K562 (cell line): ENCODE measurements at regions not wholly inside any gene's neighbourhood (a gene's known extent, or its start where the extent isn't known, plus 50 kb on each side); places are given as distances from the start of the nearest gene placed in this dataset.

Experiments
- ERF ChIP-seq: fragments of 450-650 bp; formaldehyde crosslinking; IDR thresholded peaks from 2 replicates; pipeline ENCODE4 v1.4.0; 2020; ENCODE audit warnings: mild to moderate bottlenecking, mixed read lengths
- ZNF212 ChIP-seq: fragments of 450-650 bp; formaldehyde crosslinking; IDR thresholded peaks from 2 replicates; pipeline ENCODE4 v1.4.0; 2020; ENCODE audit warnings: mild to moderate bottlenecking
- ZNF592 ChIP-seq: fragments of 450-650 bp; IDR thresholded peaks from 2 replicates; pipeline ENCODE4 v1.6.1; 2017; ENCODE audit warnings: antibody characterized with exemption, mild to moderate bottlenecking
- TF ChIP-seq, protein P1 (sequence below): sonication (generic); formaldehyde crosslinking; IDR thresholded peaks from 2 replicates; pipeline ENCODE4 v1.8.0; 2023; ENCODE audit warnings: missing genetic modification reagents, mild to moderate bottlenecking, borderline replicate concordance
- TF ChIP-seq, protein P2 (sequence below): sonication (generic); formaldehyde crosslinking; IDR thresholded peaks from 2 replicates; pipeline ENCODE4 v1.8.0; 2022; ENCODE audit warnings: mild to moderate bottlenecking, missing genetic modification reagents

DNA sequence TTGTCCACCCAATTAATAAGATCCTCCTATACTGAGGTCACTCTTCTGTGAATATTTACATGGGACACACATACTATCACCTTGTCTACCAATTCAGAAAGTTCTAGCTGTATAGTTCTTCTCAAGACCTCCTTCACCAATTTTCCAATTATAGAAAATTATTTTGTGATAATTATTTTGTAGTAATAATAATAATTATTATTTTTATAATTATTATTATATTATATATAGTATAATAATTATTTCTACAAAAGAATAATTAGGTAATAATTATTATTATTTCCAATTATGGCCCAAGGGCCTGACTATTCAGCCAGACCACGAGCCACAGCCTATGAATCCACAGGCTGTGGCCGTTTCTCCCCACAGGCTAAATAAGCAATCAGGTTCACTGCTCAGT, 164.1 kb upstream of the IGSF21 start (continued):
- no peak for TF ChIP-seq ZNF592
- TF ChIP-seq ERF (CRISPR knock-in tag), result no peak
- TF ChIP-seq, protein P1, sequence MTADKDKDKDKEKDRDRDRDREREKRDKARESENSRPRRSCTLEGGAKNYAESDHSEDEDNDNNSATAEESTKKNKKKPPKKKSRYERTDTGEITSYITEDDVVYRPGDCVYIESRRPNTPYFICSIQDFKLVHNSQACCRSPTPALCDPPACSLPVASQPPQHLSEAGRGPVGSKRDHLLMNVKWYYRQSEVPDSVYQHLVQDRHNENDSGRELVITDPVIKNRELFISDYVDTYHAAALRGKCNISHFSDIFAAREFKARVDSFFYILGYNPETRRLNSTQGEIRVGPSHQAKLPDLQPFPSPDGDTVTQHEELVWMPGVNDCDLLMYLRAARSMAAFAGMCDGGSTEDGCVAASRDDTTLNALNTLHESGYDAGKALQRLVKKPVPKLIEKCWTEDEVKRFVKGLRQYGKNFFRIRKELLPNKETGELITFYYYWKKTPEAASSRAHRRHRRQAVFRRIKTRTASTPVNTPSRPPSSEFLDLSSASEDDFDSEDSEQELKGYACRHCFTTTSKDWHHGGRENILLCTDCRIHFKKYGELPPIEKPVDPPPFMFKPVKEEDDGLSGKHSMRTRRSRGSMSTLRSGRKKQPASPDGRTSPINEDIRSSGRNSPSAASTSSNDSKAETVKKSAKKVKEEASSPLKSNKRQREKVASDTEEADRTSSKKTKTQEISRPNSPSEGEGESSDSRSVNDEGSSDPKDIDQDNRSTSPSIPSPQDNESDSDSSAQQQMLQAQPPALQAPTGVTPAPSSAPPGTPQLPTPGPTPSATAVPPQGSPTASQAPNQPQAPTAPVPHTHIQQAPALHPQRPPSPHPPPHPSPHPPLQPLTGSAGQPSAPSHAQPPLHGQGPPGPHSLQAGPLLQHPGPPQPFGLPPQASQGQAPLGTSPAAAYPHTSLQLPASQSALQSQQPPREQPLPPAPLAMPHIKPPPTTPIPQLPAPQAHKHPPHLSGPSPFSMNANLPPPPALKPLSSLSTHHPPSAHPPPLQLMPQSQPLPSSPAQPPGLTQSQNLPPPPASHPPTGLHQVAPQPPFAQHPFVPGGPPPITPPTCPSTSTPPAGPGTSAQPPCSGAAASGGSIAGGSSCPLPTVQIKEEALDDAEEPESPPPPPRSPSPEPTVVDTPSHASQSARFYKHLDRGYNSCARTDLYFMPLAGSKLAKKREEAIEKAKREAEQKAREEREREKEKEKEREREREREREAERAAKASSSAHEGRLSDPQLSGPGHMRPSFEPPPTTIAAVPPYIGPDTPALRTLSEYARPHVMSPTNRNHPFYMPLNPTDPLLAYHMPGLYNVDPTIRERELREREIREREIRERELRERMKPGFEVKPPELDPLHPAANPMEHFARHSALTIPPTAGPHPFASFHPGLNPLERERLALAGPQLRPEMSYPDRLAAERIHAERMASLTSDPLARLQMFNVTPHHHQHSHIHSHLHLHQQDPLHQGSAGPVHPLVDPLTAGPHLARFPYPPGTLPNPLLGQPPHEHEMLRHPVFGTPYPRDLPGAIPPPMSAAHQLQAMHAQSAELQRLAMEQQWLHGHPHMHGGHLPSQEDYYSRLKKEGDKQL (CRISPR knock-in tag), result no peak
- TF ChIP-seq, protein P2, sequence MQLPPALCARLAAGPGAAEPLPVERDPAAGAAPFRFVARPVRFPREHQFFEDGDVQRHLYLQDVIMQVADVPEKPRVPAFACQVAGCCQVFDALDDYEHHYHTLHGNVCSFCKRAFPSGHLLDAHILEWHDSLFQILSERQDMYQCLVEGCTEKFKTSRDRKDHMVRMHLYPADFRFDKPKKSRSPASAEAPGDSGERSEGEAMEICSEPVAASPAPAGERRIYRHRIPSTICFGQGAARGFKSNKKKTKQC, result no peak
- no peak for TF ChIP-seq ZNF212 (CRISPR knock-in tag)
